NT2/D1 (cell line): ENCODE measurements at regions not wholly inside any gene's neighbourhood (a gene's known extent, or its start where the extent isn't known, plus 50 kb on each side); places are given as distances from the start of the nearest gene placed in this dataset.

Source experiments
- DNase-seq: peaks from one replicate; pipeline ENCODE4 v3.0.0-alpha.2; 2011; ENCODE audit warnings: low read depth, low spot score
- H3K27me3 ChIP-seq: 2 replicates; pipeline ENCODE4 v1.6.0; 2011; ENCODE audit warnings: mild to moderate bottlenecking; ENCODE audit not compliant: insufficient read length, insufficient read depth
- H3K36me3 ChIP-seq: 2 replicates; pipeline ENCODE4 v1.6.1; 2011; ENCODE audit warnings: mild to moderate bottlenecking, low read length, mixed read lengths; ENCODE audit not compliant: insufficient read depth, insufficient read length
- H3K4me1 ChIP-seq: 2 replicates; pipeline ENCODE4 v1.5.1; 2011; ENCODE audit not compliant: insufficient read depth, insufficient read length
- H3K4me3 ChIP-seq: 2 replicates; pipeline ENCODE4 v1.5.1; 2011; ENCODE audit warnings: low read depth; ENCODE audit not compliant: insufficient read length
- H3K9ac ChIP-seq: 2 replicates; pipeline ENCODE4 v1.6.0; 2011; ENCODE audit warnings: low read depth; ENCODE audit not compliant: insufficient read length
- H3K9me3 ChIP-seq: 2 replicates; pipeline ENCODE4 v1.5.1; 2011; ENCODE audit warnings: mild to moderate bottlenecking, low read length; ENCODE audit not compliant: insufficient read depth
- SUZ12 ChIP-seq: IDR thresholded peaks from 2 replicates; pipeline ENCODE4 v1.6.1; 2011; ENCODE audit not compliant: insufficient read length, insufficient read depth; ENCODE audit errors: extremely low read depth
- YY1 ChIP-seq: IDR thresholded peaks from 2 replicates; pipeline ENCODE4 v1.6.1; 2011; ENCODE audit not compliant: insufficient read length, insufficient read depth
- ZNF274 ChIP-seq: IDR thresholded peaks from 2 replicates; pipeline ENCODE4 v1.6.1; 2011; ENCODE audit warnings: mild to moderate bottlenecking, low read depth, low read length

- Histone ChIP-seq H3K36me3 (no peaks in the 10 kb centered on the region), H3K4me1 (no peaks in the 10 kb centered on the region), H3K9me3 (no peaks in the 10 kb centered on the region), H3K4me3 (no peak overlapping the region), H3K9ac (no peak overlapping the region), H3K27me3 (no peaks in the 10 kb centered on the region)
- no peak for TF ChIP-seq SUZ12
- TF ChIP-seq YY1 = no peak
- TF ChIP-seq ZNF274 = no peak
- no peak for DNase-seq
These were observed 562.0 kb downstream of the ETNK1 start for GRCh38 chr12:23186950-23187349.

- no peak for DNase-seq
- H3K4me3 ChIP-seq = no peak overlapping the region
- H3K9ac ChIP-seq = no peak overlapping the region
- no peaks in the 10 kb centered on the region for H3K27me3 ChIP-seq
- no peaks in the 10 kb centered on the region for H3K4me1 ChIP-seq
- no peaks in the 10 kb centered on the region for H3K9me3 ChIP-seq
- no peaks in the 10 kb centered on the region for H3K36me3 ChIP-seq
- TF ChIP-seq YY1 (no peak), ZNF274 (no peak), SUZ12 (no peak)
These were observed 568.6 kb downstream of the ETNK1 start for GRCh38 chr12:23193552-23193951.

GRCh38 chr12:23197266-23197665, 572.3 kb downstream of the ETNK1 start:
- Histone ChIP-seq H3K9ac (no peak overlapping the region), H3K4me3 (no peak overlapping the region), H3K36me3 (no peaks in the 10 kb centered on the region), H3K27me3 (no peaks in the 10 kb centered on the region), H3K4me1 (no peaks in the 10 kb centered on the region), H3K9me3 (peaks cover 6% of the 10 kb centered on the region; the same call in 1 of the 2 replicates)
- DNase-seq = no peak
- TF ChIP-seq ZNF274 (no peak), YY1 (no peak), SUZ12 (no peak)

DNA sequence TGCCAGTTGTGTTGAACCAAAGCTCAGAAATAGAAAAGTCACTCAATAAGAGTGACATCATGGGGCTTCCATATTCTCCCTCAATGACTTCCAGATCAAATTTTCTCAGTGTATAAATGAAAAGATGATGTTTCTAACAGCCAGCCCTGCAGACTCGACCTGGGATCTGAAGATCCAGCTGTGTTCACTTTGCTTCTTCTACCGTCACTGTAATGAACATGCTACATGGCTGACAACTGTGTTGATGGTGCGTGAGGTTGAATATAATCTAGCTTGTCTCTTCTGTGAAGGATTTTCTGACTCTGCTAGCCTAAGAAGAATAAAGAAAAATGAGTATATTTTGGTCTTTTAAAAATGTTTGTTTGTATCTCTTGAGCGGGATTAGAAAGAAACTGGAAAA, 577.8 kb downstream of the ETNK1 start:
- no peak for DNase-seq
- no peak overlapping the region for H3K9ac ChIP-seq
- TF ChIP-seq SUZ12 (no peak), ZNF274 (no peak)
- H3K27me3 ChIP-seq = no peaks in the 10 kb centered on the region
- no peaks in the 10 kb centered on the region for H3K4me1 ChIP-seq
- H3K36me3 ChIP-seq = no peaks in the 10 kb centered on the region
- no peak overlapping the region for H3K4me3 ChIP-seq
- H3K9me3 ChIP-seq = peaks cover 12% of the 10 kb centered on the region; the same call in 1 of the 2 replicates

GRCh38 chr12:23204933-23205778, 580.2 kb downstream of the ETNK1 start:
- Histone ChIP-seq H3K36me3 (no peaks in the 10 kb centered on the region), H3K27me3 (no peaks in the 10 kb centered on the region), H3K4me3 (no peak overlapping the region), H3K4me1 (no peaks in the 10 kb centered on the region), H3K9me3 (0 out of 2 replicates have a peak, but pooled peaks cover 5% of the 10 kb centered on the region), H3K9ac (no peak overlapping the region)
- TF ChIP-seq YY1 (no peak), ZNF274 (no peak), SUZ12 (no peak)
- peak; percentile 88 for DNase-seq

DNA sequence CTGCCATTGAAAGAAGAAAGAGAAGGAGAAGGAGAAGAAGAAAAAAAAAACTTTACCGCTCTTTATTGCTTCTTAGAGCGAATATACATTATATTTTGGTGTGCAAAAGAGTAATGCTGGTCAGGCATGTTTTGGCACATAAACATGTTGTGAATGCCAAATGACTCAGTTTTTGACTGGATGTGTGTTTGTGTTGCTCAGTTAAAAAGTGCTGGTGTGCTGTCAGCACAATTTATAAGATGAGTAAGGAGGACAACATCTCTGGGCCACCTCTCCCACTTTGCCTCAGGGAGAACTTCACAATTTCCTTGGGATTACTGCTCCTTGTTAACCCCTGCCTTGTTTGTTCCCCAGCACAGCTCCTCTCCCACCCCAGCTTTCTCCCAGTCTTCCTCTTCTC, 584.8 kb downstream of the ETNK1 start:
- no peak for TF ChIP-seq ZNF274
- no peak for TF ChIP-seq SUZ12
- TF ChIP-seq YY1 = no peak
- no peak overlapping the region for H3K9ac ChIP-seq
- peaks cover 9% of the 10 kb centered on the region; the same call in 1 of the 2 replicates for H3K9me3 ChIP-seq
- H3K27me3 ChIP-seq = no peaks in the 10 kb centered on the region
- H3K36me3 ChIP-seq = no peaks in the 10 kb centered on the region
- no peak overlapping the region for H3K4me3 ChIP-seq
- no peak for DNase-seq
- no peaks in the 10 kb centered on the region for H3K4me1 ChIP-seq

DNA sequence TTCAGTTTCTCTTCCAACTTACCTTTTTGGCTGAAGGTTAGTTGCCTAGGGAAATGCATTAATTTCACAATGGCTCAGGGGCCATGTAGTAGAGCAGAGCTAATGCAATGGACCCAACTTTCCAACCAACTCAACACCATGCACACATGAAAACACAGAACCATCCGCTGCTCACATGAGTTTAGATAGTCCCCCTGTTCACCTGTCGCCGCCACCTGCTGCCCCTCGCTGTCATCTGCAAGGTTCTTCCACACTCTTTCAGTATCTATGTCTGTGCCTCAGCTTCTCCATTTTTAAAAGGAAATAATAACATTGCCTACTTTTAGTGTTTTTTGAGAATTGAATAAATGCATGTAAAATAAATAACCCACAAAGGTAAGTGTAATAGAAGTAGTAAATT, 585.6 kb downstream of the ETNK1 start:
- Histone ChIP-seq H3K27me3 (no peaks in the 10 kb centered on the region), H3K4me1 (no peaks in the 10 kb centered on the region), H3K4me3 (no peak overlapping the region), H3K9me3 (peaks cover 17% of the 10 kb centered on the region; the same call in 1 of the 2 replicates), H3K36me3 (no peaks in the 10 kb centered on the region), H3K9ac (no peak overlapping the region)
- DNase-seq = no peak
- TF ChIP-seq YY1 (no peak), SUZ12 (no peak), ZNF274 (no peak)
